ENCODE measurements at regions not wholly inside any gene's neighbourhood (a gene's known extent, or its start where the extent isn't known, plus 50 kb on each side); places are given as distances from the start of the nearest gene placed in this dataset.

GRCh38 chr15:100735129-100736053 lies 133.0 kb downstream of the ASB7 start:
- H3K4me3 Mint-ChIP-seq (ENCODE audit: unreplicated experiment): no peak overlapping the region
- H3K4me1 Mint-ChIP-seq (ENCODE audit: unreplicated experiment): peaks cover 18% of the 10 kb centered on the region
- DNase-seq (ENCODE audit: extremely low spot score, unreplicated experiment): no peak
- H3K36me3 Mint-ChIP-seq (ENCODE audit: unreplicated experiment): no peaks in the 10 kb centered on the region
- no peaks in the 10 kb centered on the region for H3K9me3 Mint-ChIP-seq (ENCODE audit: unreplicated experiment)
- no peak for TF ChIP-seq CTCF (IDR thresholded peaks at IDR 0.05)
- H3K27me3 Mint-ChIP-seq (ENCODE audit: unreplicated experiment): no peaks in the 10 kb centered on the region
- H3K27ac Mint-ChIP-seq (ENCODE audit: unreplicated experiment): no peak overlapping the region

GRCh38 chr15:100737214-100737613 lies 134.8 kb downstream of the ASB7 start:
- no peak overlapping the region for H3K4me3 Mint-ChIP-seq (ENCODE audit: unreplicated experiment)
- no peak for TF ChIP-seq CTCF (IDR thresholded peaks at IDR 0.05)
- no peaks in the 10 kb centered on the region for H3K36me3 Mint-ChIP-seq (ENCODE audit: unreplicated experiment)
- peaks cover 18% of the 10 kb centered on the region for H3K4me1 Mint-ChIP-seq (ENCODE audit: unreplicated experiment)
- H3K27ac Mint-ChIP-seq (ENCODE audit: unreplicated experiment): no peak overlapping the region
- H3K27me3 Mint-ChIP-seq (ENCODE audit: unreplicated experiment): peaks cover 1% of the 10 kb centered on the region
- H3K9me3 Mint-ChIP-seq (ENCODE audit: unreplicated experiment): no peaks in the 10 kb centered on the region
- DNase-seq (ENCODE audit: extremely low spot score, unreplicated experiment): no peak

- Mint-ChIP-seq H3K27ac (ENCODE audit: unreplicated experiment) (no peak overlapping the region), H3K27me3 (ENCODE audit: unreplicated experiment) (peaks cover 13% of the 10 kb centered on the region), H3K9me3 (ENCODE audit: unreplicated experiment) (no peaks in the 10 kb centered on the region), H3K4me1 (ENCODE audit: unreplicated experiment) (peaks cover 6% of the 10 kb centered on the region), H3K36me3 (ENCODE audit: unreplicated experiment) (no peaks in the 10 kb centered on the region), H3K4me3 (ENCODE audit: unreplicated experiment) (no peak overlapping the region)
- no peak for DNase-seq (ENCODE audit: extremely low spot score, unreplicated experiment)
- no peak for TF ChIP-seq CTCF (IDR thresholded peaks at IDR 0.05)
Observed at GRCh38 chr15:100738614-100739013, 136.2 kb downstream of the ASB7 start.

GRCh38 chr15:100740138-100740537 lies 137.7 kb downstream of the ASB7 start:
- DNase-seq (ENCODE audit: extremely low spot score, unreplicated experiment): no peak
- Mint-ChIP-seq H3K9me3 (ENCODE audit: unreplicated experiment) (no peaks in the 10 kb centered on the region), H3K27me3 (ENCODE audit: unreplicated experiment) (peaks cover 20% of the 10 kb centered on the region), H3K4me1 (ENCODE audit: unreplicated experiment) (no peaks in the 10 kb centered on the region), H3K36me3 (ENCODE audit: unreplicated experiment) (no peaks in the 10 kb centered on the region), H3K27ac (ENCODE audit: unreplicated experiment) (no peak overlapping the region), H3K4me3 (ENCODE audit: unreplicated experiment) (no peak overlapping the region)
- TF ChIP-seq CTCF (IDR thresholded peaks at IDR 0.05): no peak

GRCh38 chr15:100751585-100751984 lies 128.0 kb upstream of the ALDH1A3 start:
- Mint-ChIP-seq H3K4me3 (ENCODE audit: unreplicated experiment) (no peak overlapping the region), H3K27me3 (ENCODE audit: unreplicated experiment) (peaks cover 23% of the 10 kb centered on the region), H3K36me3 (ENCODE audit: unreplicated experiment) (no peaks in the 10 kb centered on the region), H3K9me3 (ENCODE audit: unreplicated experiment) (peaks cover 26% of the 10 kb centered on the region), H3K27ac (ENCODE audit: unreplicated experiment) (no peak overlapping the region), H3K4me1 (ENCODE audit: unreplicated experiment) (no peaks in the 10 kb centered on the region)
- DNase-seq (ENCODE audit: extremely low spot score, unreplicated experiment): no peak
- TF ChIP-seq CTCF (IDR thresholded peaks at IDR 0.05): no peak

Measured in osteocyte (in vitro differentiated cells).